Left colon (tissue), 2 donors: ENCODE measurements at regions not wholly inside any gene's neighbourhood (a gene's known extent, or its start where the extent isn't known, plus 50 kb on each side); places are given as distances from the start of the nearest gene placed in this dataset.

Experiments used
- ATAC-seq: fragments of 200-7000 bp; cut with Tn5 transposase; one replicate; pipeline ENCODE4 v1.9.1; 2020; ENCODE audit warnings: mild to moderate bottlenecking, moderate library complexity
- DNase-seq, 2 donors: peaks; one replicate each; pipeline ENCODE4 v3.0.0-alpha.2; 2020
- intact Hi-C, 2 donors: fragments of 100-400 bp; cut with DNase I in 1 of 2; cut with micrococcal nuclease in 1 of 2; formaldehyde crosslinking; loops; one replicate each; pipeline versions ENCODE4 v1.11.2 to v1.14.0; 2022; cut with DNase I, micrococcal nuclease
- donor health status: DM: no; HTN: no; CAD: no.
- donor health status: DM: yes; HTN: yes; CAD: no.

- DNase-seq (no peak), ATAC-seq (peak; percentile 74)
- intact Hi-C loops, result no loop called here
Measured at GRCh38 chr2:191582355-191582754, 95.6 kb upstream of the NABP1 start.

DNA sequence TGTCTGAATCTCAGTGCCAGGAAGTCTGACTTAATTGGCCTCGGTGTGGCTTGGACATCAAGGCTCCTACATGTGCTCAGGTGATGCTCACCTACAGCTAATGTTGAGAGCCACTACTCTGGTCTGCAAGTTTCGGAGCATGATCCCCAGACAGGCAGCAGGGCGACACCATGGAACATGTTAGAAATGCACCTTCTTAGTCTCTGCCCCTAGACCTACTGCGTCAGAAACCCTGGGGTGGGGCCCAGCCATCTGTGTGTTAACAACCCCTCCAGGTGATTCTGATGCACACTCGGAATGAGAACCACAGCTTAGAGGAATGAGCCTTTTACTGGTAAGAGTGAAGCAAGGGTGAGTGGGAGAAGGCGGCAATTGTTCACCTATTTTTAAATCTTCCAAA lies 86.9 kb upstream of the NABP1 start:
- DNase-seq, result no peak
- ATAC-seq, result no peak
- intact Hi-C loops, result no loop called here

- DNase-seq (no peak), ATAC-seq (no peak)
- intact Hi-C loops, result no loop called here
Measured at GRCh38 chr2:191593622-191594385, 84.1 kb upstream of the NABP1 start.

- ATAC-seq (no peak), DNase-seq (no peak)
- intact Hi-C loops, result no loop called here
Measured at GRCh38 chr2:191597186-191597751, 80.7 kb upstream of the NABP1 start.

- intact Hi-C loops, result no loop called here
- no peak for ATAC-seq
- DNase-seq, result no peak
Measured at GRCh38 chr2:191598296-191598695, 79.6 kb upstream of the NABP1 start.

DNA sequence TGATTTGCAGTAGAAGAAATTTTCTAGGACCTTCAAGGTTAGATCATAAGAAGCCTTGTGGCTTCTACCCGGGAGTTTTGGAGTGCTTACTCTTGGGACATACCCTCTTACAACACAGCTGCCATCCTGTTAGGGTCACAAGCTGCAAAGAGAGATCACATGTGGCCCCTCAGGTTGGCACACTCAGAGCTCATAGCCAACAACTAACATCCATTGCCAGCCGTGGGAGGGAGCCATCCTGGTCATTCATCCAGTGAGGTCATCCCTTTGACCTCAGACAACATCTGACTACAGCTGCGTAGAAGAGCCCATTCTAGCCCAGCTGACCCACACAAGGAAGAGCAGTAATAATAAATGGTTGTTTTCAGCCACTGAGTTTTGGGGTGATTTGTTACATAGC lies 76.9 kb upstream of the NABP1 start:
- intact Hi-C loops, result no loop called here
- ATAC-seq (no peak), DNase-seq (no peak)

DNA sequence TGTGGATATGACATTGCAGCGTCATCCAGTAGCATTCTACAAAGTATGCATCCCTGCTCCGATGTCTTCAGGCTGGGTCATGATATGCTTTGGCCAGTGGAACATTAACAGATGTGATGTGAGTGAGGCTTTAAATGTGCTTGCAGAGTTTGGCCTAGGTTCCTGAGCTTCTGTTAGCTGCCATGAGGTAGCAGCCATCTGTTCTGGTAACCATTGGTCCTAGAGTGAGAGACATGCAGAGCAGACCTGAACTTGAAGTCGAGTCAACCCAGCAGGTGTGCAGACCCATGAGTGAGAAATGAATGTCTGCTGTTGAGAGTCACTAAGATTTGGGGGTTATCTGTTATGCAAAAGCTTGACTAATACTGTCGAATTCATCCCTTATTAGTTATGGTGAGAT lies 73.8 kb upstream of the NABP1 start:
- no peak for ATAC-seq
- no peak for DNase-seq
- intact Hi-C loops, result no loop called here

DNA sequence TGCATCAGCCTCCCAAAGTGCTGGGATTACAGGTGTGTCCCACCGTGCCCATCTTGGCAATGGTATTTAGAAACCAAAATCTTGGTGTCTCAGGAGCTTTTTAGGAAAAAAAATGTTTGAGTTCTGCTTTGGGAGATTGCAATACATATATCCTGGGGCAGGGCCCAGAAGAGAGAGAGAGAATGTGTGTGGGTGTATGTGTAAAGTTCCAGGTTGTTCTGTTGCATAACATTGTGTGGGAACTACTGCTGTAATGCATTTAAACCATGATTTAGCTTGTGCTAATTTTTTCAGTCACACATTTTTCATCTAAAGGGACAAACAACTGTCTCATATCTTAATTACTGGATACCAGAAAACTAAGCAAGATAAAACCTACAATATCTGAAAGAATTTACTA lies 70.8 kb upstream of the NABP1 start:
- DNase-seq, result no peak
- intact Hi-C loops, result no loop called here
- ATAC-seq, result no peak

GRCh38 chr2:191610756-191611155 lies 67.2 kb upstream of the NABP1 start:
- intact Hi-C loops, result no loop called here
- DNase-seq (no peak), ATAC-seq (no peak)

DNA sequence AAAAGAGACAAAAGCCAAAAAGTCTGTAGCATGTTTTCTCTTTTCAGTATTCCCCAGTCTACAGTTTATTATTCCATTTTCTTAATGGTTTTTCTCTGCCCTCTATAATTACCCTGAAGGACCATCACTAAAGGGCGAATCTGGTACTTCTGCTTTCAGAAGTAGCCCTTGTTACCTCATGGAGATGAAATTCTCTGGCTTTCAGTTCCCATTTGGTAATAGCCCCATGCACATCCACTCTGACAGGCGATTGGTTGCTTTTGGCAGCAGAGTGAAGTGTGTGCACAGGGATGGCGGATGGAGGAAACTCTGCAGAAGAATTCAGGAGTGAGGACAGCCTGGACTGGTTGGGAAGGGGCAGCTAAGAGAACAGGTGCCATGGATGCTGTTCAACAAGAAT lies 66.3 kb upstream of the NABP1 start:
- DNase-seq (no peak), ATAC-seq (no peak)
- intact Hi-C loops, result no loop called here

GRCh38 chr2:191612496-191612895 lies 65.4 kb upstream of the NABP1 start:
- ATAC-seq (no peak), DNase-seq (no peak)
- intact Hi-C loops, result no loop called here

DNA sequence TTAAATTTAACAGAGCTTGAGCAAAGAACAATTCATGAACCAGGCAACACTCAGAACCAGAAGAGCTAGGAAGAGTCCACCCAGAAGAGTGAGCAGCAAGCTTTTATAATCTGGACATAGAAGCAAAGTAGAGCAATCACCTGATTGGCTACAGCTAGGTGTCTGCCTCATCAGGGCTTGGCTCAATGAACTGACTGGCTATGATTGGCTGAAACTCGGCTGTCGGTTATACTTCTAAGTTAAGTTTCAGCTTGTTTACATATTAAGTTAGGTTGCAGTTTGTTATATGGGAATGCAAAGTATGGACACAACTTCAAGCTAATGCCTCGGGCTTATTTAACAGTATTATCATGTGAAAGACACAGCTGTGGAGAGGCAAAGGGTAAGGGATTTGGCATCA lies 63.2 kb upstream of the NABP1 start:
- intact Hi-C loops, result no loop called here
- DNase-seq, result no peak
- ATAC-seq, result no peak

GRCh38 chr2:191615596-191615995 lies 62.3 kb upstream of the NABP1 start:
- intact Hi-C loops, result no loop called here
- no peak for DNase-seq
- no peak for ATAC-seq

DNA sequence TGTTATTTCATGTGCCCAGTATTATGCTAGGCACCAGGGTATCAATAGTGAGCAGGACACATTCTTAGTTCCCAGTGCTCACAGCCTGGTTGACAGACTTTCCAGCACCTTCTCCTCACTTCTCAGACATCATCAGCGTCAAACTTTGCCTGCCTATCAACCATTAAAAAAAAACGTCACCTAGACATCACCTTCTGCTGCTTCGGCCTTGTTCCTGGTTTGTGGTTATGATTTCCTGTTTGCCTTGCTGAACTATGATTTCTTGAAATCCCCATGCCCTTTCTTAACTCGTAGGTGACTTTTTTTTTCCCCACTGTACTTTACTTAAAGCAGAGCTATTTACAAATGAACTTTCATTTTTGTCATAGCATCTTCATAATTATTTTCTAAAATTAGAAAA lies 60.4 kb upstream of the NABP1 start:
- ATAC-seq (no peak), DNase-seq (no peak)
- intact Hi-C loops, result no loop called here

GRCh38 chr2:191618046-191618780 lies 59.7 kb upstream of the NABP1 start:
- ATAC-seq (no peak), DNase-seq (no peak)
- intact Hi-C loops, result no loop called here

DNA sequence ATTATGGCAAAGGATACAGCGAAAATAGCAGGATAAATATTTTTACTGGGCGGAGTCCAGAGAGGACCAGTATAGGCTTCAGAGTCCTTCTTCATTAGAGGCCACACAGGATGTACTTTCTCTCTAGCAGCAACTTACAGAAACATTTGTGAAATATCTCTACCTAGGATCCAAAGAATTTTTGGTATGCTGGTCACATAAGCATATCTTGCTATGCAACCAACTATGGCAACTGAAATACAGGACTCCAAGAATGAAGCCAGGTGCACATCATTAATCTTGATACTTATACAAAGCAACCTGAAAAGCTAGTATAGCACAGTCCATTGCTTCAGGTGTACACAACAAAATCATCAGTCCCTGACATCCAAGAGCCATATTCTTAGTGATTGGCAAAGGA lies 59.1 kb upstream of the NABP1 start:
- ATAC-seq (no peak), DNase-seq (no peak)
- intact Hi-C loops, result no loop called here

GRCh38 chr2:191620144-191620543 lies 57.8 kb upstream of the NABP1 start:
- DNase-seq, result no peak
- ATAC-seq, result no peak
- intact Hi-C loops, result no loop called here

- DNase-seq (no peak), ATAC-seq (no peak)
- intact Hi-C loops, result no loop called here
Measured at GRCh38 chr2:191622374-191623320, 55.3 kb upstream of the NABP1 start.

DNA sequence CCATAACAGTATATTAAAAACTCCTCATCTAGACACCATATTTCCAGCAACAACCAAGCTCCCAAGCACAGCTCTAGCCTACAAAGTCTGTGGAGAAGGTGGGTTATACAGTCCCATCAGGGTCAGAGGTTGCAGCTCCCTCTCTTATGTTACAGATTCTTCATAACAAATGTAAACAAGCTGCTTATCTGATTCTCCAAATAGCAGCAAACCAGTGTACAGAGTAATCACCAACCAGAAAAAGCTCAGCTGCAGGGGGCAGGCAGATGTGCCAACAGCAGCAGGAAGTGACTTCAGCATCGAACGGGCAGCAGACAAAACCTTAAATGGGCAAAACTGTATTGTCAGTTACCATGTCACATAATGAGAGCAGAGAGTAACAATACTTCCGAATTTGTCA lies 52.9 kb upstream of the NABP1 start:
- intact Hi-C loops, result no loop called here
- no peak for ATAC-seq
- DNase-seq, result no peak
